ENCODE measurements at regions not wholly inside any gene's neighbourhood (a gene's known extent, or its start where the extent isn't known, plus 50 kb on each side); places are given as distances from the start of the nearest gene placed in this dataset.

- Histone ChIP-seq H2BK120ac (ENCODE audit: low read depth, low read length, poor library complexity, severe bottlenecking) (no peak overlapping the region), H3K23ac (ENCODE audit: insufficient read length, low read depth, low read length) (no peak overlapping the region), H3K23me2 (ENCODE audit: insufficient read length, low read depth, low read length, poor library complexity, severe bottlenecking) (no peaks in the 10 kb centered on the region), H3K18ac (ENCODE audit: insufficient read length, low read depth, low read length) (no peak overlapping the region), H2BK5ac (ENCODE audit: insufficient read length, low read length) (no peak overlapping the region), H2BK12ac (ENCODE audit: insufficient read length, low read depth, low read length) (no peak overlapping the region), H3K14ac (ENCODE audit: insufficient read depth, low read length) (no peak overlapping the region), H3K9me3 (ENCODE audit: control insufficient read depth, low read depth, low read length) (no peaks in the 10 kb centered on the region), H3K79me2 (ENCODE audit: insufficient read depth, low read length) (no peaks in the 10 kb centered on the region), H4K8ac (replicated peaks; ENCODE audit: insufficient read length, low read depth, low read length) (no peak overlapping the region), H3K4ac (ENCODE audit: low read depth, low read length) (no peak overlapping the region), H4K91ac (ENCODE audit: insufficient read length, low read depth, low read length) (no peak overlapping the region), H3K56ac (ENCODE audit: insufficient read length, low read depth, low read length) (no peak overlapping the region), H2BK20ac (ENCODE audit: low read depth, low read length, poor library complexity, severe bottlenecking) (no peak overlapping the region), H4K20me1 (ENCODE audit: control insufficient read depth, insufficient read depth, insufficient read length) (no peaks in the 10 kb centered on the region), H3K27me3 (ENCODE audit: insufficient read depth, low read length) (no peaks in the 10 kb centered on the region), H2BK15ac (ENCODE audit: low read depth, low read length) (no peak overlapping the region), H3K9ac (ENCODE audit: extremely low read depth, insufficient read length, low read length) (no peak overlapping the region), H2AFZ (ENCODE audit: low read length) (no peak overlapping the region), H3T11ph (ENCODE audit: low read length) (no peak overlapping the region), H2AK5ac (ENCODE audit: insufficient read length, low read length) (no peak overlapping the region), H3K4me2 (ENCODE audit: insufficient read depth, insufficient read length, low read length) (no peak overlapping the region), H3K27ac (ENCODE audit: insufficient read length, low read depth, low read length) (no peak overlapping the region), H3K4me1 (ENCODE audit: insufficient read depth, low read length) (no peaks in the 10 kb centered on the region), H3K79me1 (ENCODE audit: insufficient read depth, low read depth, low read length, poor library complexity, severe bottlenecking) (no peaks in the 10 kb centered on the region), H4K5ac (ENCODE audit: insufficient read length, low read depth, low read length) (no peak overlapping the region)
- TF ChIP-seq CTCF (conservative IDR thresholded peaks at IDR 0.05): no peak
- H3K9me3 Mint-ChIP-seq: no peaks in the 10 kb centered on the region
- no peak overlapping the region for H3K4me3 Mint-ChIP-seq
- no peaks in the 10 kb centered on the region for H3K36me3 Mint-ChIP-seq (ENCODE audit: insufficient read depth in 1 of 3, low read depth in 3 of 3)
- no peak for DNase-seq
- no CpG with 5 or more reads among the region's 2 CpGs for WGBS (ENCODE audit: extremely low coverage, insufficient read length, low lambda C conversion rate)
- peaks cover 4 to 7% of the 10 kb centered on the region in 2 experiments for H3K4me1 Mint-ChIP-seq
- H3K27me3 Mint-ChIP-seq (ENCODE audit: low read depth): no peaks in the 10 kb centered on the region
- H3K27ac Mint-ChIP-seq: no peak overlapping the region
These were observed 187.4 kb upstream of the RASSF8 start for GRCh38 chr12:25771041-25771440.
